Activated CD4-positive, alpha-beta memory T cell treated with anti-CD3 and anti-CD28 coated beads for 36 hours (primary cell): ENCODE measurements at regions not wholly inside any gene's neighbourhood (a gene's known extent, or its start where the extent isn't known, plus 50 kb on each side); places are given as distances from the start of the nearest gene placed in this dataset.

Experiments used
- CTCF ChIA-PET: fragments of 350-600 bp; sonication (Branson Sonifier 250); formaldehyde crosslinking; loops from one replicate; lab custom pipeline; 2021; ENCODE audit warnings: antibody characterized with exemption, inconsistent platforms; lab: Charles Lee
- POLR2A ChIA-PET: fragments of 350-600 bp; sonication (Branson Sonifier 250); formaldehyde crosslinking; loops from one replicate; lab custom pipeline; 2021; ENCODE audit warnings: antibody characterized with exemption; lab: Charles Lee
- DNase-seq: peaks from one replicate; pipeline ENCODE4 v3.0.0-alpha.2; 2020
- H3K27ac Mint-ChIP-seq: one replicate; pipeline ENCODE4 v1.8.0; 2021; ENCODE audit warnings: mixed read lengths
- H3K27me3 Mint-ChIP-seq: one replicate; pipeline ENCODE4 v1.8.0; 2021; ENCODE audit warnings: mixed read lengths
- H3K36me3 Mint-ChIP-seq: one replicate; pipeline ENCODE4 v1.8.0; 2021; ENCODE audit warnings: mixed read lengths
- H3K4me1 Mint-ChIP-seq: one replicate; pipeline ENCODE4 v1.8.0; 2021; ENCODE audit warnings: low read depth, mixed read lengths
- H3K4me3 Mint-ChIP-seq: one replicate; pipeline ENCODE4 v1.8.0; 2021; ENCODE audit warnings: mild to moderate bottlenecking, mixed read lengths
- H3K9me3 Mint-ChIP-seq: one replicate; pipeline ENCODE4 v1.8.0; 2021; ENCODE audit warnings: mixed read lengths
- intact Hi-C: fragments of 100-400 bp; cut with micrococcal nuclease; formaldehyde crosslinking; loops from one replicate; pipeline ENCODE4 v1.15.1; 2023

DNA sequence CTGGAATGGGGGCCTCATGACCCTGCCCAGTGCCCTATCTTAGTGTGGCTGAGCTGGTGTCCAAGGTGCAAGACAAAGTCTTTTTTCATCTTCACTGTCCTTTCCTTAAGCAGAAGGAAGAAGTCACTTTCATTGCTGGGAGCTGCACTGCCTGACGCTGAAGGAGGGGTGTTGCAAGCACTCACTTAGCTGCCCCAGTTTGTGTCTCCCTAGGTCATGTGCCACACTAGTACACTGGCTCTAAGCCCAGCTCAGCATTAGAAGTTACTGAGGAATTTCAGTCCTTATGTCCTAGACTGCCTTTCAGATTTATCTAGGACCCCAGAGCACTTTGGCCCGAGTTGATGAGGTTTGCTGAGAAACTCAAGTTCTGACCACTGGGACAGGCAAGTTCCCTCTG, 952.0 kb upstream of the USP15 start:
- Mint-ChIP-seq H3K4me1 (no peaks in the 10 kb centered on the region), H3K36me3 (no peaks in the 10 kb centered on the region), H3K4me3 (no peak overlapping the region), H3K27me3 (no peaks in the 10 kb centered on the region), H3K27ac (no peak overlapping the region), H3K9me3 (peaks cover 4% of the 10 kb centered on the region)
- intact Hi-C loops, result no loop called here
- DNase-seq, result no peak
- ChIA-PET CTCF (no interaction called here), POLR2A (no interaction called here)

DNA sequence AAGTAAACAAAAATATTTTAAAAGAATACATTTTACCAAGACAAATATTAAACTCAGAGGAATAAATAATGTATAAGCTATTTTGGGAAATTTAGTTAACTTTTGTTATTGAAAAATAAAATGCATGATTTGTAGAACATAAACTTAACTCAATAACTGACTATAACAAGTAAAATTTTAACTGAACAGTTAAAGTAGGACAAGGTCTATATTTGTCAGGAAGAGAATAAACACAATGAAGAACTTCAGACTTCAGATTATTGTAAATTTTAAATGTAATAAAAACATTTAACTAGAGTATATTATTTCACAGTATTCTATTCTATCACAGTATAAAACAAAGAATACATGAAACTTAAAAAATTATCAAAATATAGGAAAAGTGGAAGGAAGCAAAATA, 948.8 kb upstream of the USP15 start:
- ChIA-PET POLR2A (no interaction called here), CTCF (no interaction called here)
- Mint-ChIP-seq H3K27me3 (no peaks in the 10 kb centered on the region), H3K9me3 (peaks cover 3% of the 10 kb centered on the region), H3K27ac (no peak overlapping the region), H3K36me3 (no peaks in the 10 kb centered on the region), H3K4me3 (no peak overlapping the region), H3K4me1 (no peaks in the 10 kb centered on the region)
- no peak for DNase-seq
- intact Hi-C loops, result no loop called here

DNA sequence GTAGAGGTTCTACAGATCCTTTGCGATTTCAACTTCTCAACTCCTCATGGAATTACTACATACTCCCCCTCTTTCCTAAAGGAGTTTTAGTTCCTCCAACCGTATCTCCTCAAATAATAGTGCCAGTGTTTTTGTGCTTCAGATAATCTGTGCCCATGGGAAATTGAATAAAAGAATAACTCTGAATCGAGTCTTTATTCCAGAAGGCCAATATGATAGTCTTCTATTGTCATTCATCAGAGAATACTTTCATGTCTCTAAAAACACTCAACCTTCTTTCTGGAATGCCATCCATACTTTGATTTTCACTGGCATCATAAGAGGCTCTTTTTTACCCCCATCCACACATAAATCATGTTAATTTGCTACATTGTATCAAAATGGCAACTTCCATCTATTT, 911.3 kb upstream of the USP15 start:
- ChIA-PET CTCF (no interaction called here), POLR2A (no interaction called here)
- no peaks in the 10 kb centered on the region for H3K36me3 Mint-ChIP-seq
- no peaks in the 10 kb centered on the region for H3K27me3 Mint-ChIP-seq
- intact Hi-C loops, result no loop called here
- H3K9me3 Mint-ChIP-seq, result no peaks in the 10 kb centered on the region
- DNase-seq, result no peak
- H3K4me1 Mint-ChIP-seq, result no peaks in the 10 kb centered on the region
- H3K27ac Mint-ChIP-seq, result no peak overlapping the region
- no peak overlapping the region for H3K4me3 Mint-ChIP-seq

DNA sequence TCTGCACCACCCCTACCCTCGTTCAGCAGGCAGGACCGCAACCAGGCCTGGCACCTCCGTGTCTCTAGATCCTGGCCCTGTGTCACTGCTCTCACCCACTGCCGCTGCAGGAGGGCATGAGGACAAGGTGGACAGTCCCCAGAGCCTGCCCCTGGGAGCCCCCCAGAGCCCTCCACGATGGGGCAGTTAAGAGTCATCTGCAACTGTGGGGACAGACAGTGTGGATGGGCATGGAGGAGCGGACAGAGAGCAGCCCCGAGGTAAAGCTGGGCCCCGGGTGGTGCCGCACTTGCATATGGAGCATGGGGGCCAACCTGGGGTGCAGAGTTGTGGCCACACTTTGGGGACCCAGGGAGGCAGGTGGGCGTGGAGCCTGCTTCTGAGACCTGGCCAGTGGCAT, 905.1 kb upstream of the USP15 start:
- ChIA-PET POLR2A (no interaction called here), CTCF (no interaction called here)
- Mint-ChIP-seq H3K4me1 (no peaks in the 10 kb centered on the region), H3K27me3 (no peaks in the 10 kb centered on the region), H3K9me3 (no peaks in the 10 kb centered on the region), H3K36me3 (no peaks in the 10 kb centered on the region), H3K27ac (no peak overlapping the region), H3K4me3 (no peak overlapping the region)
- intact Hi-C loops, result no loop called here
- DNase-seq, result no peak

DNA sequence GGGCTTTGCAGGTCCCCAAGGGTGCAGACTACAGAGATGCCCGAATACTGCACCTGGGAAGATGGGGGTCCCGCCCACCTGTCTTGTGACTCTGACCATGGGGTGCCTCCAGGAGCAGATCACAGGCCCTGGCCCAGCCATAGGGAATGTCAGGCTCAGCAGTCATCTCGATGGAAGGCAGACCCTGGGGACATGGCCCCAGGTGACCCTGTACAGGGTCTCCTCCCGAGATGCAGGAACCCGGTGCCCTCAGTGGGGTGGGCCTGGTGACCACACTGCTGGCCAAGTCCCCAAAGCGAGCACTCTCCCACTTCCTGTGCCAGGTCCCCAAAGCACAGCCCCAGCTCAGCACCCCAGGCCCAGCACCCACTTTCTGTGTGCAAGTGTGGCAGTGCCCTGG, 903.7 kb upstream of the USP15 start:
- no peak for DNase-seq
- no peak overlapping the region for H3K4me3 Mint-ChIP-seq
- no peaks in the 10 kb centered on the region for H3K9me3 Mint-ChIP-seq
- ChIA-PET POLR2A (no interaction called here), CTCF (no interaction called here)
- intact Hi-C loops, result no loop called here
- H3K36me3 Mint-ChIP-seq, result no peaks in the 10 kb centered on the region
- H3K27me3 Mint-ChIP-seq, result no peaks in the 10 kb centered on the region
- H3K4me1 Mint-ChIP-seq, result no peaks in the 10 kb centered on the region
- H3K27ac Mint-ChIP-seq, result no peak overlapping the region

DNA sequence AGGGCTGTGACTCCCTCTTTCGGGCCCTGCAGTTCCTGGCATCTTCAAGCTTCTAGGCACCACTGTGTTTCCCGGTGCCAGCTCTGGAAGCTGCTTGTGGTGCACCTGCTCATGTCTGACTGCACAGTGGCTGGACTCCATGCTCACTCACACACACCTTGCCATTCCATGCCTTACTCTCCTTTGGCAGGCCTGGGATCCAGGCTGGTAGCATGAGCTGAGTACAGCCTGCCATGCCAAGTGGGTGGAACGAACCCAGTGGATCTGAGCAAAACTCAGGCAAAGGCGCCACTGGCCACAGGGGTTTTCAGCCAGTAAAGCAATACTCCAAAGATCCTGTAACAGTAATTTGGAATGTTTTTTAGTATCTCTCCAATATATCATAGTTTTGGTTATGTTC, 902.7 kb upstream of the USP15 start:
- no peaks in the 10 kb centered on the region for H3K4me1 Mint-ChIP-seq
- DNase-seq, result no peak
- intact Hi-C loops, result no loop called here
- H3K4me3 Mint-ChIP-seq, result no peak overlapping the region
- POLR2A ChIA-PET, result no interaction called here
- H3K27me3 Mint-ChIP-seq, result no peaks in the 10 kb centered on the region
- no peak overlapping the region for H3K27ac Mint-ChIP-seq
- no peaks in the 10 kb centered on the region for H3K9me3 Mint-ChIP-seq
- no peaks in the 10 kb centered on the region for H3K36me3 Mint-ChIP-seq
- CTCF ChIA-PET, result no interaction called here

DNA sequence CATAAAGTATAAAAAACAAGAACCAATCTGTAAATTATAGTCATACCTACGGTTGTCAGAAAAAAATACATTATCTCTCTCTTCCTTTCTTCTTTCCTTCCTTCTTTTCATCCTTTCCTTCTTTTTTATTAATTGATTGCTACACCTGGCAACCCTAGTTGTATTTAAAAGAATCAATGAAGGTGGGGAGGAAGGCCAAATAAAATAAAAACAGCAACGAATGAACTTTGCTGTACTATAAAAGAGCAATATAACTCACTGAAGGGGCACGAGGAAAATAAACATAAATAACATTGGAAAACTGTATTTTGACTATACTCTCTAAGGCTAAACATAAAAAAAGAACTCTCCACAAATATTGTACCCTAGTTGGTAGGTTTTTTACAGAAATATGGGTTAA, 898.2 kb upstream of the USP15 start:
- POLR2A ChIA-PET, result no interaction called here
- Mint-ChIP-seq H3K36me3 (no peaks in the 10 kb centered on the region), H3K4me1 (no peaks in the 10 kb centered on the region), H3K27ac (no peak overlapping the region), H3K9me3 (no peaks in the 10 kb centered on the region), H3K4me3 (no peak overlapping the region), H3K27me3 (no peaks in the 10 kb centered on the region)
- CTCF ChIA-PET, result no interaction called here
- intact Hi-C loops, result no loop called here
- no peak for DNase-seq

DNA sequence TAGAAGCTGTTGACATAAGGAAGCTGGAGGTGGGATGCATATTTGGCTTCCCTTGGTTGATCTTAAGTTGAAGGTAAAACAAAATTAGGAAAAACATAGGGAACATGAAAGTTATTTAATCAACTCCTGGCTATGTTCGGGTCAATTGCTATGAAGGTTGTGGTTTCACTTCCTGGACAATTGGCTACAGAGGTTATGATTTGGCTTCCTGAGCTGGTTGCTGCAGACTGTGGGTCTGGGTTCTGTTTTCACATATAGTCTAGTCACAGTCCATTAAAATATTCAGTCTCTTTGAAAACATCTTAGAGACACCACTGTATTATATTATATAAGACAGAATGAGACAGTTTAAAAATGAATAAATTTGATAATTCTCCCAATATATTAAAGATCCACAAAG, 895.2 kb upstream of the USP15 start:
- H3K4me3 Mint-ChIP-seq, result no peak overlapping the region
- no peaks in the 10 kb centered on the region for H3K4me1 Mint-ChIP-seq
- no peaks in the 10 kb centered on the region for H3K36me3 Mint-ChIP-seq
- DNase-seq, result no peak
- POLR2A ChIA-PET, result no interaction called here
- no peak overlapping the region for H3K27ac Mint-ChIP-seq
- H3K9me3 Mint-ChIP-seq, result no peaks in the 10 kb centered on the region
- H3K27me3 Mint-ChIP-seq, result no peaks in the 10 kb centered on the region
- intact Hi-C loops, result no loop called here
- CTCF ChIA-PET, result no interaction called here

DNA sequence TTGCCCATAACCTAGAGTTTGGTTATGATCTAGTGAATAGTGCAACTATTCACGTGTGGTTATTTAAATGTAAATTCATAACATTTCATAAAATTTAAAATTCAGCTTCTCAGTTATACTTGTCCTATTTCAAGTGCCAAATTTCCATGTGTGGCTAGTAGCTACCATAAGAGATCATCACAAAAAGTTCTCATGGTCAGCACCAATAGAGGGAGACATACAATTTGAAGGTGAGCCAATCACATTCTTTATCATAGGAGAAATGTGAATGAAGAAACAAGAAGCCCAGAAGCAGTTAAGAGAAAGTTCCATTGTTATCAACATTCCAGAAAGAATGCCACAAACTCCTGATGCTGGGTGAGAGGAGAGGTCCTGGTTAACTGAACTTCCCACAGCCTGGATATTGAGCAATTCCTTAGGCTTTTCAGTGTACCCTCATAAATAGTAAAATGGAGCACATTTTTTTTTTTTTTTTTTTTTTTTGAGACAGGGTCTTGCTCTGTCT, 892.9 kb upstream of the USP15 start:
- Mint-ChIP-seq H3K36me3 (no peaks in the 10 kb centered on the region), H3K9me3 (no peaks in the 10 kb centered on the region), H3K27ac (no peak overlapping the region), H3K4me1 (no peaks in the 10 kb centered on the region), H3K27me3 (no peaks in the 10 kb centered on the region), H3K4me3 (no peak overlapping the region)
- intact Hi-C loops, result no loop called here
- ChIA-PET POLR2A (no interaction called here), CTCF (interaction anchor here (0.6 kb wide), 1 partner anchor 9 kb away, joined by 3 read pairs; no protein-coding TSS in a partner anchor)
- DNase-seq, result no peak

DNA sequence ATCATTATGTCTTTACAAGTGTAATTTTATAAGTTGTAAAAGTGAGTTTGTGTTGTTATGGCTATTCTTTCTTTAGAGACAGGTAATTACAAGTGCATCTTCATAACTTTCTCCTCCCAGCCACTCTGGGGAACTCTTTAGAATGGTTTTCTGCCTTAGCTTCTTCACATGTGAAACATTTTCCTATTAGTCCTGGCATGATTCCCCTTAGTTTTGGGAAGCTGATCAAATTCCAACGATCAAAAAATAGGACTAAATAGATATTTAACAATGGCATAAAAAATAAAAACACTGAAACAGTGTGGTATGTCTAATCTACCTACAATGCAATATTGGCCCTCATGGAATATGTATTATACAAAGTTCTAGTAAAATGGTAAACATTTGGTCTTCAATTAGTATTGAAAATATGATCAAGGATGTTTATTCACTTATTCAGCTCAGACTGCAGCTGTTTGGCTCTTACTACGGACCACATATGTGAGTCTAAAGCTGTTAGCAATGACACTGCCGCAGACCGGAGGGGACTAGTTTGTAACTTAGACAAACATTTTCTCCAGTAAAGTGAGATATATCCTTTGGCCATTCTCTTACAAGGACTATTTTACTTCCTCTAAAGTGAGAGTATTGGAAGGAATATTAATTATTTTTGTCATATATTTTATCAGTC, 890.8 kb upstream of the USP15 start:
- Mint-ChIP-seq H3K27ac (no peak overlapping the region), H3K9me3 (no peaks in the 10 kb centered on the region), H3K4me1 (no peaks in the 10 kb centered on the region), H3K27me3 (no peaks in the 10 kb centered on the region), H3K4me3 (no peak overlapping the region), H3K36me3 (no peaks in the 10 kb centered on the region)
- POLR2A ChIA-PET, result no interaction called here
- intact Hi-C loops, result no loop called here
- CTCF ChIA-PET, result no interaction called here
- no peak for DNase-seq

DNA sequence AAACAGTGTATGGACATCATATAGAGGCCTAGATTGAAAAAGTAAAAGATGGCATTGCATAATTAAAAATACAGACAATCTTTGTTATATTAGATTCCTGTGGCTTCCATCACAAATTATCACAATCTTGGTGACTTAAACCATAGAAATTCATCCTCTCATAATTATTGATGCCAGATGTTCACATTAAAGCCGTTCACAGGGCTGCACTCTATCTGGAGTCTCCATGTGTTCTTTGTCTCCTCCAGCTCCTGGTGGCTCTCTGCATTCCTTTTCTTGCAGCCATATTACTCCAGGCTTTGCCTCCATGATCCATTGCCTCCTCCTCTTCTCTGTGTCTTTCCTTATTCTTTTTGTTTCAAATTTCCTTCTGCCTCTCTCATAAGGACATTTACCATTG, 875.7 kb upstream of the USP15 start:
- no peaks in the 10 kb centered on the region for H3K36me3 Mint-ChIP-seq
- no peak overlapping the region for H3K27ac Mint-ChIP-seq
- no peak overlapping the region for H3K4me3 Mint-ChIP-seq
- H3K9me3 Mint-ChIP-seq, result peaks cover 18% of the 10 kb centered on the region
- no peak for DNase-seq
- ChIA-PET POLR2A (no interaction called here), CTCF (no interaction called here)
- intact Hi-C loops, result no loop called here
- H3K4me1 Mint-ChIP-seq, result no peaks in the 10 kb centered on the region
- H3K27me3 Mint-ChIP-seq, result no peaks in the 10 kb centered on the region

DNA sequence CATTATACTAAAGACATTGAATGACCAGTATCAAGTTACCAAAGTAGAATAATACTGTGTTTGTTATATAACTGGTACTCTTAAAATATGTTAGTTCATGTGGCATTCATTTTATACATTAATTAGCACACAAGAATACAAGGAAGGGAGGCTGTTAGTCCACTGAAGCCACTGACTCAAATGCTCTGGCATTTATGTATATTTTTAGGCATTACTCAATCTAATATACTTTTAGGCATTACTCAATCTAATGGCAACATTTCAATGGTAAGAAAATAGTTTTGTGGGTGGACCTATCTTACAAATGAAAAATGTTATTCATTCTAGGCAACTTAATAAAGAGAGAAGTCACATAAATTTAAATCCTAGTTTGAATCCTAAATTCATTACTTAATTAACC, 874.4 kb upstream of the USP15 start:
- no peak overlapping the region for H3K4me3 Mint-ChIP-seq
- no peaks in the 10 kb centered on the region for H3K4me1 Mint-ChIP-seq
- H3K27ac Mint-ChIP-seq, result no peak overlapping the region
- intact Hi-C loops, result no loop called here
- H3K9me3 Mint-ChIP-seq, result peaks cover 22% of the 10 kb centered on the region
- DNase-seq, result no peak
- ChIA-PET CTCF (no interaction called here), POLR2A (no interaction called here)
- no peaks in the 10 kb centered on the region for H3K36me3 Mint-ChIP-seq
- no peaks in the 10 kb centered on the region for H3K27me3 Mint-ChIP-seq

DNA sequence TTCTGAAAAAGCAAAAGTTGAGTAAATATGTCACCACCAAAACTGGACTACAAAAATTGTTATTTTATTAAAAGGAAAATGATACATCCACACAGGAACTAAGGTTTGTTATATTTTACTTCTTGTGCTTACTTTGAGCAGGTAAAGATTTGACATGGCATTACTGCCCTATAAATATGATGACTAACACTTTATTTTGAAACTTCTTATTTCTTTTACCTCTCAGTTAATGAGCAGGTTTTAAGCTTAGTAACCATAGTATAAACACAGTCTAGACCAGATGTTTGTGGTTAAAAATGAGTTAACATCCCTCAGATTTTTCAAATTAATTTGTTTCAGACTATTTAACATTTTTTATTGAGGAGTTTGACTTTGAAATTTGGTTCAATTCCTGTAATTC, 862.5 kb upstream of the USP15 start:
- Mint-ChIP-seq H3K27ac (no peak overlapping the region), H3K36me3 (no peaks in the 10 kb centered on the region), H3K27me3 (no peaks in the 10 kb centered on the region), H3K9me3 (peaks cover 12% of the 10 kb centered on the region), H3K4me3 (no peak overlapping the region), H3K4me1 (no peaks in the 10 kb centered on the region)
- DNase-seq, result no peak
- intact Hi-C loops, result no loop called here
- ChIA-PET POLR2A (no interaction called here), CTCF (no interaction called here)
